Neural cell (in vitro differentiated cells): ENCODE measurements at regions not wholly inside any gene's neighbourhood (a gene's known extent, or its start where the extent isn't known, plus 50 kb on each side); places are given as distances from the start of the nearest gene placed in this dataset.
"Not testable (repeated sequence)": the region's sequence is repeated elsewhere in the genome, so short reads cannot be mapped to it uniquely, and the experiment has no call there.

ENCODE experiments used
- H2AFZ ChIP-seq: fragments of 200-600, 300-800 bp; sonication (generic), shearing (Covaris generic); 2 replicates; pipeline ENCODE4 v1.6.0; 2014; ENCODE audit warnings: low read depth, mild to moderate bottlenecking, antibody characterized with exemption, low read length, moderate library complexity
- H3F3A ChIP-seq: fragments of 200-600 bp; shearing (Covaris generic); 2 replicates; pipeline ENCODE4 v1.6.1; 2016; ENCODE audit warnings: mild to moderate bottlenecking, moderate library complexity, mixed read lengths, antibody characterized with exemption, low read length; ENCODE audit not compliant: insufficient read depth, poor library complexity, severe bottlenecking
- H3K27ac ChIP-seq: fragments of 200-600, 300-800 bp; sonication (generic), shearing (Covaris generic); 2 replicates; pipeline ENCODE4 v1.5.1; 2014; ENCODE audit warnings: mild to moderate bottlenecking, low read length, moderate library complexity
- H3K27me3 ChIP-seq: fragments of 300-800, 200-600 bp; sonication (generic), shearing (Covaris generic); 2 replicates; pipeline ENCODE4 v1.6.0; 2014; ENCODE audit warnings: mild to moderate bottlenecking, low read depth, low read length, moderate library complexity; ENCODE audit not compliant: insufficient read depth
- H3K36me3 ChIP-seq: fragments of 300-800, 200-600 bp; sonication (generic), shearing (Covaris generic); 2 replicates; pipeline ENCODE4 v1.5.1; 2014; ENCODE audit warnings: mild to moderate bottlenecking, antibody characterized with exemption, low read length, moderate library complexity; ENCODE audit not compliant: insufficient read depth
- H3K4me2 ChIP-seq: fragments of 300-800, 200-600 bp; sonication (generic), shearing (Covaris generic); 2 replicates; pipeline ENCODE4 v1.6.0; 2014; ENCODE audit warnings: mild to moderate bottlenecking, low read length
- H3K4me3 ChIP-seq: fragments of 300-800, 200-600 bp; sonication (generic), shearing (Covaris generic); 2 replicates; pipeline ENCODE4 v1.5.1; 2014; ENCODE audit warnings: mild to moderate bottlenecking, low read length, moderate library complexity
- H3K79me2 ChIP-seq: fragments of 200-600 bp; shearing (Covaris generic); replicated peaks from 2 replicates; pipeline ENCODE4 v1.6.0; 2014; ENCODE audit warnings: mild to moderate bottlenecking, low read length, moderate library complexity; ENCODE audit not compliant: insufficient read depth
- H3K9ac ChIP-seq: fragments of 300-800, 200-600 bp; sonication (generic), shearing (Covaris generic); 2 replicates; pipeline ENCODE4 v1.6.1; 2016; ENCODE audit warnings: mild to moderate bottlenecking, low read length, mixed read lengths
- H3K9me2 ChIP-seq: fragments of 200-600 bp; shearing (Covaris generic); 2 replicates; pipeline ENCODE4 v1.6.1; 2016; ENCODE audit warnings: mild to moderate bottlenecking, low read length, mixed read lengths; ENCODE audit not compliant: insufficient read depth
- H3K9me3 ChIP-seq: fragments of 200-600, 300-800 bp; sonication (generic), shearing (Covaris generic); 2 replicates; pipeline ENCODE4 v1.6.1; 2016; ENCODE audit warnings: mild to moderate bottlenecking, mixed run types, low read length, moderate library complexity, mixed read lengths
- H4K20me1 ChIP-seq: fragments of 200-600 bp; shearing (Covaris generic); 2 replicates; pipeline ENCODE4 v1.6.1; 2016; ENCODE audit warnings: mild to moderate bottlenecking, mixed run types; ENCODE audit not compliant: insufficient read depth
- EP300 ChIP-seq: fragments of 450-650 bp; conservative IDR thresholded peaks from 2 replicates; pipeline ENCODE4 v1.6.1; 2014; ENCODE audit warnings: antibody characterized with exemption, mild to moderate bottlenecking, moderate library complexity; ENCODE audit not compliant: poor library complexity, severe bottlenecking
- EZH2 ChIP-seq: fragments of 200-600, 300-800 bp; shearing (Covaris generic), sonication (generic); IDR thresholded peaks from 2 replicates; pipeline ENCODE4 v1.6.1; 2014; ENCODE audit warnings: antibody characterized with exemption, low read length, borderline replicate concordance, mild to moderate bottlenecking; ENCODE audit not compliant: insufficient read depth, poor library complexity, severe bottlenecking
- MXI1 ChIP-seq: fragments of 450-650 bp; conservative IDR thresholded peaks from 2 replicates; pipeline ENCODE4 v1.6.1; 2014; ENCODE audit warnings: antibody characterized with exemption, mild to moderate bottlenecking; ENCODE audit not compliant: poor library complexity, severe bottlenecking
- POLR2AphosphoS5 ChIP-seq: IDR thresholded peaks from 2 replicates; pipeline ENCODE4 v1.6.1; 2012
- RAD21 ChIP-seq: fragments of 450-650 bp; conservative IDR thresholded peaks from 2 replicates; pipeline ENCODE4 v1.6.1; 2014; ENCODE audit warnings: antibody characterized with exemption, mild to moderate bottlenecking, moderate library complexity
- SMC3 ChIP-seq: fragments of 450-650 bp; conservative IDR thresholded peaks from 2 replicates; pipeline ENCODE4 v1.6.1; 2014; ENCODE audit warnings: antibody characterized with exemption, mild to moderate bottlenecking, moderate library complexity; ENCODE audit not compliant: poor library complexity
- TAF1 ChIP-seq: IDR thresholded peaks from 2 replicates; pipeline ENCODE4 v1.6.1; 2012; ENCODE audit warnings: low read depth
- TF ChIP-seq, protein P1 (sequence below): fragments of 450-650 bp; IDR thresholded peaks from 2 replicates; pipeline ENCODE4 v1.5.1; 2014; ENCODE audit warnings: antibody characterized with exemption, mild to moderate bottlenecking, moderate library complexity; ENCODE audit not compliant: poor library complexity, severe bottlenecking
- TF ChIP-seq, protein P2 (sequence below): IDR thresholded peaks from 2 replicates; pipeline ENCODE4 v1.6.1; 2012; ENCODE audit warnings: borderline replicate concordance

DNA sequence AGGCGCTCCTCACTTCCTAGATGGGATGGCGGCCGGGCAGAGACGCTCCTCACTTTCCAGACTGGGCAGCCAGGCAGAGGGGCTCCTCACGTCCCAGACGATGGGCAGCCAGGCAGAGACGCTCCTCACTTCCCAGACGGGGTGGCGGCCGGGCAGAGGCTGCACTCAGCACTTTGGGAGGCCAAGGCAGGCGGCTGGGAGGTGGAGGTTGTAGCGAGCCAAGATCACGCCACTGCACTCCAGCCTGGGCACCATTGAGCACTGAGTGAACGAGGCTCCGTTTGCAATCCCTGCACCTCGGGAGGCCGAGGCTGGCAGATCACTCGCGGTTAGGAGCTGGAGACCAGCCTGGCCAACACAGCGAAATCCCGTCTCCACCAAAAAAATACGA lies 72.0 kb upstream of the LRPPRC start:
- not testable (repeated sequence) for H3K27ac ChIP-seq, H3F3A ChIP-seq, H3K79me2 ChIP-seq, H2AFZ ChIP-seq, H3K9ac ChIP-seq, H3K27me3 ChIP-seq, H3K4me2 ChIP-seq, H3K9me2 ChIP-seq, H4K20me1 ChIP-seq, H3K36me3 ChIP-seq, H3K4me3 ChIP-seq, H3K9me3 ChIP-seq

DNA sequence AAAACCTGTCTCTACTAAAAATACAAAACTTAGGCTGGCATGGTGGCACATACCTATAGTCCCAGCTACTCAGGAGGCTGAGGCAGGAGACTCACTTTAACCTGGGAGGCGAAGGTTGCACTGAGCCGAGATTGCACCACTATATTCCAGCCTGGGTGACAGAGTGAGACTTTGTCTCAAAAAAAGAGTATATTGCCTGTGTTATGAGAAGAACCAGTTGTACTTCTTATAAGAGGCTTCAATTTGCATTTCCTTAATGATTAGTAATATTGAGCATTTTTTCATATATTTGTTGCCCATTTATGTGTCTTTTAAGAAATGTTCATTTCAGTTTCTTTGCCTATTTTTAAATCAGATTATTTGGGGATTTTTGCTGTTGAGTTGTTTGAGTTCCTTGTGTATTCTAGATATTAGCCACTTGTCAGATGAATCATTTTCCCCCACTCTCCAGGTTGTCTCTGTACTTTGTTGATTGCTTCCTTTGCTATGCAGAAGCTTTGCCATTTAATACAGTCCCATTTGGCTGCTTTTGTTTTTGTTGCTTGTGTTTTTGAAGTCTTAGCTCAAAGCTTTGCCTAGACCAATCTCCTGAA lies 75.8 kb upstream of the LRPPRC start:
- no peak overlapping the region for H3K9ac ChIP-seq
- TF ChIP-seq MXI1 (no peak), SMC3 (no peak)
- H3K27ac ChIP-seq = no peak overlapping the region
- no peak overlapping the region for H2AFZ ChIP-seq
- H3K27me3 ChIP-seq = no peaks in the 10 kb centered on the region
- H3K4me2 ChIP-seq = no peak overlapping the region
- no peak overlapping the region for H3K4me3 ChIP-seq
- H4K20me1 ChIP-seq = no peaks in the 10 kb centered on the region
- H3F3A ChIP-seq = no peaks in the 10 kb centered on the region
- no peaks in the 10 kb centered on the region for H3K79me2 ChIP-seq
- H3K36me3 ChIP-seq = no peaks in the 10 kb centered on the region
- H3K9me3 ChIP-seq = no peaks in the 10 kb centered on the region
- no peaks in the 10 kb centered on the region for H3K9me2 ChIP-seq

DNA sequence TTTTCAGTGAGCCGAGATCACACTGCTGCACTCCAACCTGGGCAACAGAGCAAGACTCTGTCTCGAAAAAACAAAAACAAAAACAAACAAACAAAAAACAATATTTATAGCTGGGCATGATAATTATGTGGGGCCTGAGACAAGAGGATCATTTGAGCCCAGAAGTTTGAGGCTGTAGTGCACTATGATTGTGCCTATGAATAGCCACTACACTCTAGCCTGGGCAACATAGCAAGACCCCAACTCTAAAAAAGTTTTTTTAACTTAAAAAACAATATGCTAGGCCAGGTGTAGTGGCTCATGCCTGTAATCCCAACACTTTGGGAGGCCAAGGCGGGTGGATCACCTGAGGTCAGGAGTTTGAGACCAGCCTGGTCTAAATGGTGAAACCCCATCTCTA lies 77.9 kb upstream of the LRPPRC start:
- not testable (repeated sequence) for H3K4me3 ChIP-seq, H3K27ac ChIP-seq, H4K20me1 ChIP-seq, H3K36me3 ChIP-seq, H3K9me3 ChIP-seq, H3F3A ChIP-seq, H2AFZ ChIP-seq, H3K27me3 ChIP-seq, H3K79me2 ChIP-seq, H3K9ac ChIP-seq, H3K4me2 ChIP-seq, H3K9me2 ChIP-seq

DNA sequence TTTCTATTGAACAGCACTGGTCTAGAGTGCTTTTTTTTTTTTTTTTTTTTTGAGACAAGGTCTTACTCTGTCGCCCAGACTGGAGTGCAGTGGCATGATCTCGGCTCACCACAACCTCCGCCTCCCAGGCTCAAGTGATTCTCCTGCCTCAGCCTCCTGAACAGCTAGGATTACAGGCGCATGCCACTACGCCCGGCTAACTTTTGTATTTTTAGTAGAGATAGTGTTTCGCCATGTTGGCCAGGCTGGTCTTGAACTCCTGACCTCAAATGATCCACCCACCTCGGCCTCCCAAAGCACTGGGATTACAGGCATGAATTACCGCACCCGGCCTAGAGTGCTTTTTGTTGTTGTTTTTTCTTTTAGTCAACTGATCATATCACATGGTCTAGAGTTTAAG lies 79.0 kb upstream of the LRPPRC start:
- not testable (repeated sequence) for H3K36me3 ChIP-seq, H3K9me3 ChIP-seq, H3K27ac ChIP-seq, H2AFZ ChIP-seq, H3K4me3 ChIP-seq, H4K20me1 ChIP-seq, H3K9ac ChIP-seq, H3K27me3 ChIP-seq, H3K79me2 ChIP-seq, H3F3A ChIP-seq, H3K9me2 ChIP-seq, H3K4me2 ChIP-seq

DNA sequence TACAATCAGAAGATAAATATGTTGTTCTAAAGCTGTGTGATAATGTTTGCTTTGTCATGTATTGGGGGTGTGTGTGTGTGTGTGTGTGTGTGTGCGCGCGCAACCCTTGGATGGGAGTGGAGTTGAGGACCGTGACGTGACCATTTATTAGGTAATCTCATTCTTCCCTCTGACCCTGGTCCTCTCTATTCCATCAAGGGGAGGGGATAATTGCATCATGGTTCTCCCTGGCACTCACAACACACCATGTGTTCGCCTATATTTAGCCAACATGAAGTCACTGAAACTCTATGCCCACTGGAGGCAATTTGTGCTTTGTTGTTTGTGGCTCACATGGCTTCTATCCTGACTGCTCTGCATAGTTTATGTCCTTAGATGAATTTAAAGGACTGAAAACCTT lies 79.8 kb upstream of the LRPPRC start:
- no peaks in the 10 kb centered on the region for H3K9me3 ChIP-seq
- no peaks in the 10 kb centered on the region for H3K36me3 ChIP-seq
- no peak overlapping the region for H2AFZ ChIP-seq
- H3K27ac ChIP-seq = no peak overlapping the region
- no peaks in the 10 kb centered on the region for H4K20me1 ChIP-seq
- H3F3A ChIP-seq = no peaks in the 10 kb centered on the region
- H3K27me3 ChIP-seq = no peaks in the 10 kb centered on the region
- H3K4me3 ChIP-seq = no peak overlapping the region
- no peaks in the 10 kb centered on the region for H3K9me2 ChIP-seq
- no peak for TF ChIP-seq EZH2
- TF ChIP-seq, protein P1, sequence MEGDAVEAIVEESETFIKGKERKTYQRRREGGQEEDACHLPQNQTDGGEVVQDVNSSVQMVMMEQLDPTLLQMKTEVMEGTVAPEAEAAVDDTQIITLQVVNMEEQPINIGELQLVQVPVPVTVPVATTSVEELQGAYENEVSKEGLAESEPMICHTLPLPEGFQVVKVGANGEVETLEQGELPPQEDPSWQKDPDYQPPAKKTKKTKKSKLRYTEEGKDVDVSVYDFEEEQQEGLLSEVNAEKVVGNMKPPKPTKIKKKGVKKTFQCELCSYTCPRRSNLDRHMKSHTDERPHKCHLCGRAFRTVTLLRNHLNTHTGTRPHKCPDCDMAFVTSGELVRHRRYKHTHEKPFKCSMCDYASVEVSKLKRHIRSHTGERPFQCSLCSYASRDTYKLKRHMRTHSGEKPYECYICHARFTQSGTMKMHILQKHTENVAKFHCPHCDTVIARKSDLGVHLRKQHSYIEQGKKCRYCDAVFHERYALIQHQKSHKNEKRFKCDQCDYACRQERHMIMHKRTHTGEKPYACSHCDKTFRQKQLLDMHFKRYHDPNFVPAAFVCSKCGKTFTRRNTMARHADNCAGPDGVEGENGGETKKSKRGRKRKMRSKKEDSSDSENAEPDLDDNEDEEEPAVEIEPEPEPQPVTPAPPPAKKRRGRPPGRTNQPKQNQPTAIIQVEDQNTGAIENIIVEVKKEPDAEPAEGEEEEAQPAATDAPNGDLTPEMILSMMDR = no peak
- TF ChIP-seq EP300 = no peak
- no peak for TF ChIP-seq SMC3
- TF ChIP-seq POLR2AphosphoS5 = no peak
- TF ChIP-seq MXI1 = no peak
- TF ChIP-seq RAD21 = no peak
- no peak for TF ChIP-seq TAF1
- TF ChIP-seq, protein P2, sequence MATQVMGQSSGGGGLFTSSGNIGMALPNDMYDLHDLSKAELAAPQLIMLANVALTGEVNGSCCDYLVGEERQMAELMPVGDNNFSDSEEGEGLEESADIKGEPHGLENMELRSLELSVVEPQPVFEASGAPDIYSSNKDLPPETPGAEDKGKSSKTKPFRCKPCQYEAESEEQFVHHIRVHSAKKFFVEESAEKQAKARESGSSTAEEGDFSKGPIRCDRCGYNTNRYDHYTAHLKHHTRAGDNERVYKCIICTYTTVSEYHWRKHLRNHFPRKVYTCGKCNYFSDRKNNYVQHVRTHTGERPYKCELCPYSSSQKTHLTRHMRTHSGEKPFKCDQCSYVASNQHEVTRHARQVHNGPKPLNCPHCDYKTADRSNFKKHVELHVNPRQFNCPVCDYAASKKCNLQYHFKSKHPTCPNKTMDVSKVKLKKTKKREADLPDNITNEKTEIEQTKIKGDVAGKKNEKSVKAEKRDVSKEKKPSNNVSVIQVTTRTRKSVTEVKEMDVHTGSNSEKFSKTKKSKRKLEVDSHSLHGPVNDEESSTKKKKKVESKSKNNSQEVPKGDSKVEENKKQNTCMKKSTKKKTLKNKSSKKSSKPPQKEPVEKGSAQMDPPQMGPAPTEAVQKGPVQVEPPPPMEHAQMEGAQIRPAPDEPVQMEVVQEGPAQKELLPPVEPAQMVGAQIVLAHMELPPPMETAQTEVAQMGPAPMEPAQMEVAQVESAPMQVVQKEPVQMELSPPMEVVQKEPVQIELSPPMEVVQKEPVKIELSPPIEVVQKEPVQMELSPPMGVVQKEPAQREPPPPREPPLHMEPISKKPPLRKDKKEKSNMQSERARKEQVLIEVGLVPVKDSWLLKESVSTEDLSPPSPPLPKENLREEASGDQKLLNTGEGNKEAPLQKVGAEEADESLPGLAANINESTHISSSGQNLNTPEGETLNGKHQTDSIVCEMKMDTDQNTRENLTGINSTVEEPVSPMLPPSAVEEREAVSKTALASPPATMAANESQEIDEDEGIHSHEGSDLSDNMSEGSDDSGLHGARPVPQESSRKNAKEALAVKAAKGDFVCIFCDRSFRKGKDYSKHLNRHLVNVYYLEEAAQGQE = no peak
- H3K79me2 ChIP-seq = no peaks in the 10 kb centered on the region
- no peak overlapping the region for H3K4me2 ChIP-seq
- H3K9ac ChIP-seq = no peak overlapping the region
